SU-DHL-6 (cell line): ENCODE measurements at regions not wholly inside any gene's neighbourhood (a gene's known extent, or its start where the extent isn't known, plus 50 kb on each side); places are given as distances from the start of the nearest gene placed in this dataset.

Experiments used
- H2AFZ ChIP-seq: fragments of 200-600 bp; sonication (generic); 2 replicates; pipeline ENCODE4 v1.6.1; 2014; ENCODE audit warnings: low read depth, mild to moderate bottlenecking, moderate library complexity, mixed read lengths, antibody characterized with exemption, low read length; ENCODE audit not compliant: severe bottlenecking
- H3F3A ChIP-seq: fragments of 200-600 bp; shearing (Covaris generic); 2 replicates; pipeline ENCODE4 v1.6.0; 2016; ENCODE audit warnings: antibody characterized with exemption, mild to moderate bottlenecking; ENCODE audit not compliant: insufficient read depth
- H3K27ac ChIP-seq: fragments of 200-600 bp; sonication (generic); 2 replicates; pipeline ENCODE4 v1.5.1; 2016; ENCODE audit warnings: low read depth, mild to moderate bottlenecking, low read length, moderate library complexity, mixed read lengths
- H3K27me3 ChIP-seq: fragments of 200-600 bp; sonication (generic), shearing (Covaris generic); 2 replicates; pipeline ENCODE4 v1.6.0; 2014; ENCODE audit warnings: mild to moderate bottlenecking, low read length
- H3K36me3 ChIP-seq: fragments of 200-600 bp; sonication (generic); 2 replicates; pipeline ENCODE4 v1.6.1; 2014; ENCODE audit warnings: mild to moderate bottlenecking, low read length, mixed read lengths
- H3K4me2 ChIP-seq: fragments of 300-600, 200-600 bp; shearing (Covaris generic), sonication (generic); 2 replicates; pipeline ENCODE4 v1.6.0; 2014; ENCODE audit warnings: low read length, low read depth, mild to moderate bottlenecking; ENCODE audit not compliant: poor library complexity, severe bottlenecking
- H3K4me3 ChIP-seq: fragments of 200-600 bp; sonication (generic); 2 replicates; pipeline ENCODE4 v1.5.1; 2014; ENCODE audit warnings: antibody characterized with exemption, low read length, mild to moderate bottlenecking, mixed read lengths; ENCODE audit not compliant: insufficient read depth, poor library complexity, severe bottlenecking
- H3K79me2 ChIP-seq: fragments of 200-600 bp; sonication (generic); 2 replicates; pipeline ENCODE4 v1.6.1; 2014; ENCODE audit warnings: mild to moderate bottlenecking, low read length, moderate library complexity; ENCODE audit not compliant: insufficient read depth
- H3K9ac ChIP-seq: fragments of 200-600 bp; sonication (generic); 2 replicates; pipeline ENCODE4 v1.7.0; 2014; ENCODE audit warnings: mild to moderate bottlenecking, low read length
- H3K9me2 ChIP-seq: fragments of 200-600 bp; sonication (generic); replicated peaks from 2 replicates; pipeline ENCODE4 v1.6.1; 2014; ENCODE audit warnings: low read length; ENCODE audit not compliant: insufficient read depth
- H3K9me3 ChIP-seq: fragments of 200-600 bp; sonication (generic); 2 replicates; pipeline ENCODE4 v1.6.1; 2014; ENCODE audit warnings: low read length, mixed read lengths; ENCODE audit not compliant: insufficient read depth
- H4K20me1 ChIP-seq: fragments of 200-600 bp; sonication (generic); 2 replicates; pipeline ENCODE4 v1.6.1; 2014; ENCODE audit warnings: low read depth, mild to moderate bottlenecking, antibody characterized with exemption, low read length, moderate library complexity, mixed read lengths
- CTCF ChIP-seq: fragments of 200-600 bp; sonication (generic); IDR thresholded peaks from one replicate; pipeline ENCODE4 v1.5.1; 2017; ENCODE audit warnings: antibody characterized with exemption, mild to moderate bottlenecking, low read length, moderate library complexity; ENCODE audit not compliant: insufficient read depth, poor library complexity, severe bottlenecking
- EZH2phosphoT487 ChIP-seq: fragments of 200-600 bp; sonication (generic), shearing (Covaris generic); conservative IDR thresholded peaks from 2 replicates; pipeline ENCODE4 v1.6.1; 2018; ENCODE audit warnings: mild to moderate bottlenecking, antibody characterized with exemption, low read length, moderate library complexity, mixed read lengths

- Histone ChIP-seq H3K9ac (no peak overlapping the region), H4K20me1 (no peaks in the 10 kb centered on the region), H3K36me3 (no peaks in the 10 kb centered on the region), H2AFZ (no peak overlapping the region), H3K79me2 (no peaks in the 10 kb centered on the region), H3K9me2 (no peaks in the 10 kb centered on the region), H3F3A (no peaks in the 10 kb centered on the region), H3K9me3 (no peaks in the 10 kb centered on the region), H3K27ac (no peak overlapping the region), H3K4me3 (no peak overlapping the region), H3K27me3 (0 out of 2 replicates have a peak, but pooled peaks cover 2% of the 10 kb centered on the region), H3K4me2 (no peak overlapping the region)
- no peak for TF ChIP-seq EZH2phosphoT487
- TF ChIP-seq CTCF, result no peak
Observed at GRCh38 chr14:34243401-34243800, 218.6 kb downstream of the SPTSSA start.

GRCh38 chr14:34243001-34243400 lies 219.0 kb downstream of the SPTSSA start:
- Histone ChIP-seq H4K20me1 (no peaks in the 10 kb centered on the region), H3K79me2 (no peaks in the 10 kb centered on the region), H3K27me3 (0 out of 2 replicates have a peak, but pooled peaks cover 2% of the 10 kb centered on the region), H3K4me3 (no peak overlapping the region), H3K9ac (no peak overlapping the region), H3F3A (no peaks in the 10 kb centered on the region), H3K4me2 (no peak overlapping the region), H2AFZ (no peak overlapping the region), H3K9me3 (no peaks in the 10 kb centered on the region), H3K9me2 (no peaks in the 10 kb centered on the region), H3K27ac (no peak overlapping the region), H3K36me3 (no peaks in the 10 kb centered on the region)
- no peak for TF ChIP-seq CTCF
- no peak for TF ChIP-seq EZH2phosphoT487

- H4K20me1 ChIP-seq, result no peaks in the 10 kb centered on the region
- no peaks in the 10 kb centered on the region for H3K9me2 ChIP-seq
- H3K4me2 ChIP-seq, result no peak overlapping the region
- no peak overlapping the region for H3K4me3 ChIP-seq
- 0 out of 2 replicates have a peak, but pooled peaks cover 2% of the 10 kb centered on the region for H3K27me3 ChIP-seq
- H3K27ac ChIP-seq, result no peak overlapping the region
- no peaks in the 10 kb centered on the region for H3K79me2 ChIP-seq
- H3K36me3 ChIP-seq, result no peaks in the 10 kb centered on the region
- TF ChIP-seq CTCF (no peak), EZH2phosphoT487 (no peak)
- no peak overlapping the region for H2AFZ ChIP-seq
- H3K9ac ChIP-seq, result no peak overlapping the region
- no peaks in the 10 kb centered on the region for H3K9me3 ChIP-seq
- no peaks in the 10 kb centered on the region for H3F3A ChIP-seq
Observed at GRCh38 chr14:34241185-34241711, 220.8 kb downstream of the SPTSSA start.
